ENCODE measurements at regions not wholly inside any gene's neighbourhood (a gene's known extent, or its start where the extent isn't known, plus 50 kb on each side); places are given as distances from the start of the nearest gene placed in this dataset.

- H3K27ac ChIP-seq: no peak overlapping the region
- no peaks in the 10 kb centered on the region for H3K4me1 ChIP-seq
- intact Hi-C loops (cut with DNase I): no loop called here
- no peaks in the 10 kb centered on the region for H3K27me3 ChIP-seq
- H3K36me3 ChIP-seq: no peaks in the 10 kb centered on the region
- no peak for DNase-seq
- H3K4me3 ChIP-seq: no peak overlapping the region
- TF ChIP-seq, protein P1, sequence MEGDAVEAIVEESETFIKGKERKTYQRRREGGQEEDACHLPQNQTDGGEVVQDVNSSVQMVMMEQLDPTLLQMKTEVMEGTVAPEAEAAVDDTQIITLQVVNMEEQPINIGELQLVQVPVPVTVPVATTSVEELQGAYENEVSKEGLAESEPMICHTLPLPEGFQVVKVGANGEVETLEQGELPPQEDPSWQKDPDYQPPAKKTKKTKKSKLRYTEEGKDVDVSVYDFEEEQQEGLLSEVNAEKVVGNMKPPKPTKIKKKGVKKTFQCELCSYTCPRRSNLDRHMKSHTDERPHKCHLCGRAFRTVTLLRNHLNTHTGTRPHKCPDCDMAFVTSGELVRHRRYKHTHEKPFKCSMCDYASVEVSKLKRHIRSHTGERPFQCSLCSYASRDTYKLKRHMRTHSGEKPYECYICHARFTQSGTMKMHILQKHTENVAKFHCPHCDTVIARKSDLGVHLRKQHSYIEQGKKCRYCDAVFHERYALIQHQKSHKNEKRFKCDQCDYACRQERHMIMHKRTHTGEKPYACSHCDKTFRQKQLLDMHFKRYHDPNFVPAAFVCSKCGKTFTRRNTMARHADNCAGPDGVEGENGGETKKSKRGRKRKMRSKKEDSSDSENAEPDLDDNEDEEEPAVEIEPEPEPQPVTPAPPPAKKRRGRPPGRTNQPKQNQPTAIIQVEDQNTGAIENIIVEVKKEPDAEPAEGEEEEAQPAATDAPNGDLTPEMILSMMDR (IDR thresholded peaks at IDR 0.05): no peak
- no peak for TF ChIP-seq POLR2A (IDR thresholded peaks at IDR 0.05)
- peaks cover 0 to 9% (median 0%) of the 10 kb centered on the region in 3 donors for H3K9me3 ChIP-seq
- WGBS, 2 donors: 51 to 54% methylated on average over 3 of the region's 3 CpGs
Observed at GRCh38 chr2:215210082-215210481, 71.7 kb upstream of the ABCA12 start.

DNA sequence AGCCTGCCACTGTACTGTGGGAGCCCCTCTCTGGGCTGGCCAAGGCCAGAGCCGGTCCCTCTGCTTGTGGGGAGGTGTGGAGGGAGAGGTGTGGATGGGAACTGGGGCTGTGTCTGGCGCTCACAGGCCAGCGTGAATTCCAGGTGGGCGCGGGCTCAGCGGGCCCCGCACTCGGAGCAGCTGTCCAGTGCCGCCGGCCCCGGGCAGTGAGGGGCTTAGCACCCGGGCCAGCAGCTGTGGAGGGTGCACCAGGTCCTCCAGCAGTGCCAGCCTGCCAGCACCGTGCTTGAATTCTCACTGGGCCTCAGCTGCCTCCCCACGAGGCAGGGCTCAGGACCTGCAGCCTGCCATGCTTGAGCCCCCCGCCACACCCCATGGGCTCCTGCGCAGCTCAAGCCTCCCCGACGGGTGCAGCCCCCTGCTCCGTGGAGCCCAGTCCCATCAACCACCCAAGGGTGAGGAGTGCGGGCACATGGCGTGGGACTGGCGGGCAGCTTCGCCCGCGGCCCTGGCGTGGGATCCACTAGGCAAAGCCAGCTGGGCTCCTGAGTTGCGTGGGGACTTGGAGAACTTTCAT lies 69.5 kb upstream of the ABCA12 start:
- 95% methylated on average over 11 of the region's 27 CpGs; no CpG with 5 or more reads in 1 of the 2 donors for WGBS, 2 donors

GRCh38 chr2:215207041-215207440 lies 68.6 kb upstream of the ABCA12 start:
- no peak for DNase-seq
- Histone ChIP-seq H3K9me3 (peaks cover 0 to 9% (median 0%) of the 10 kb centered on the region in 3 donors), H3K4me3 (no peak overlapping the region), H3K4me1 (no peaks in the 10 kb centered on the region), H3K27ac (no peak overlapping the region), H3K27me3 (no peaks in the 10 kb centered on the region), H3K36me3 (no peaks in the 10 kb centered on the region)
- no peak for TF ChIP-seq POLR2A (IDR thresholded peaks at IDR 0.05)
- TF ChIP-seq, protein P1 (IDR thresholded peaks at IDR 0.05): no peak
- intact Hi-C loops (cut with DNase I): no loop called here

More for the DNA sequence above, 69.5 kb upstream of the ABCA12 start:
- Histone ChIP-seq H3K4me3 (no peak overlapping the region), H3K27ac (no peak overlapping the region), H3K27me3 (no peaks in the 10 kb centered on the region), H3K4me1 (no peaks in the 10 kb centered on the region), H3K9me3 (peaks cover 0 to 9% (median 0%) of the 10 kb centered on the region in 3 donors), H3K36me3 (no peaks in the 10 kb centered on the region)
- TF ChIP-seq POLR2A (IDR thresholded peaks at IDR 0.05): no peak
- TF ChIP-seq, protein P1 (IDR thresholded peaks at IDR 0.05): no peak
- no peak for DNase-seq
- intact Hi-C loops (cut with DNase I): no loop called here

- H3K27me3 ChIP-seq: no peaks in the 10 kb centered on the region
- DNase-seq: no peak
- H3K27ac ChIP-seq: no peak overlapping the region
- H3K36me3 ChIP-seq: no peaks in the 10 kb centered on the region
- no peak for TF ChIP-seq POLR2A (IDR thresholded peaks at IDR 0.05)
- TF ChIP-seq, protein P1 (IDR thresholded peaks at IDR 0.05): no peak
- no peaks in the 10 kb centered on the region for H3K4me1 ChIP-seq
- intact Hi-C loops (cut with DNase I): no loop called here
- H3K4me3 ChIP-seq: no peak overlapping the region
- H3K9me3 ChIP-seq: peaks cover 0 to 9% (median 0%) of the 10 kb centered on the region in 3 donors
- 77 to 82% methylated on average over 4 of the region's 4 CpGs for WGBS, 2 donors
Observed at GRCh38 chr2:215205787-215206186, 67.4 kb upstream of the ABCA12 start.

DNA sequence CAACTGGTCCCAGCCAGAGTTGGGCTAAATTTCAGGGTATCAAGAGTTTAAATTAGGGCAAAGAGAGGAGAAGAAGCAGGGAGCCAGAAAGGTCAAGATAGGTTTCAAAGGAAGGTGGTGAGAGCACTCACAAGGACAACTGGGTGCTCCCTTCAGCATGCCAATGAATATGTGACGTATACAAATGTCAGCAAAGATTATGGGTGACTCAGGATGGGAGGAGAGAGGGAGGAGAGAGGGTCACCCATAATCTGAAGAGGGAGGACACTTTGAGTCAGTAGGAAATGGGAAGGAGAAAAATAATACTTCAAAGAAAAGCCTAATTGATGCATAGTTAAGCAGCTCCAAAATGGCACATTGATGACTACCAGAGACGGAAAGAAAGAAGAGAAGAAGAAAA lies 53.1 kb upstream of the ABCA12 start:
- Histone ChIP-seq H3K27ac (no peak overlapping the region), H3K4me3 (no peak overlapping the region), H3K36me3 (no peaks in the 10 kb centered on the region), H3K9me3 (no peaks in the 10 kb centered on the region), H3K27me3 (no peaks in the 10 kb centered on the region), H3K4me1 (peaks cover 0 to 17% (median 0%) of the 10 kb centered on the region in 3 donors)
- intact Hi-C loops (cut with DNase I): no loop called here
- DNase-seq: no peak
- TF ChIP-seq, protein P1 (IDR thresholded peaks at IDR 0.05): no peak
- TF ChIP-seq POLR2A (IDR thresholded peaks at IDR 0.05): no peak
- WGBS, 2 donors: 79% methylated on average over 2 of the region's 2 CpGs

All from esophagus squamous epithelium (tissue), 5 donors.